ENCODE measurements at regions not wholly inside any gene's neighbourhood (a gene's known extent, or its start where the extent isn't known, plus 50 kb on each side); places are given as distances from the start of the nearest gene placed in this dataset.

GRCh38 chr4:129378364-129378763 lies 282.4 kb downstream of the C4orf33 start:
- no peak for ATAC-seq
- 23% methylated on average over 3 of the region's 3 CpGs for WGBS (ENCODE audit: insufficient coverage, low coverage, low lambda C conversion rate, missing lambda C conversion rate)

GRCh38 chr4:129379429-129379828 lies 283.5 kb downstream of the C4orf33 start:
- Histone ChIP-seq H3K27ac (no peak overlapping the region), H3K4me3 (no peak overlapping the region), H3K36me3 (no peaks in the 10 kb centered on the region), H3K4me1 (no peaks in the 10 kb centered on the region), H3K9me3 (no peaks in the 10 kb centered on the region), H3K27me3 (no peaks in the 10 kb centered on the region)
- ATAC-seq (no peak), DNase-seq (no peak)
- TF ChIP-seq, protein P1, sequence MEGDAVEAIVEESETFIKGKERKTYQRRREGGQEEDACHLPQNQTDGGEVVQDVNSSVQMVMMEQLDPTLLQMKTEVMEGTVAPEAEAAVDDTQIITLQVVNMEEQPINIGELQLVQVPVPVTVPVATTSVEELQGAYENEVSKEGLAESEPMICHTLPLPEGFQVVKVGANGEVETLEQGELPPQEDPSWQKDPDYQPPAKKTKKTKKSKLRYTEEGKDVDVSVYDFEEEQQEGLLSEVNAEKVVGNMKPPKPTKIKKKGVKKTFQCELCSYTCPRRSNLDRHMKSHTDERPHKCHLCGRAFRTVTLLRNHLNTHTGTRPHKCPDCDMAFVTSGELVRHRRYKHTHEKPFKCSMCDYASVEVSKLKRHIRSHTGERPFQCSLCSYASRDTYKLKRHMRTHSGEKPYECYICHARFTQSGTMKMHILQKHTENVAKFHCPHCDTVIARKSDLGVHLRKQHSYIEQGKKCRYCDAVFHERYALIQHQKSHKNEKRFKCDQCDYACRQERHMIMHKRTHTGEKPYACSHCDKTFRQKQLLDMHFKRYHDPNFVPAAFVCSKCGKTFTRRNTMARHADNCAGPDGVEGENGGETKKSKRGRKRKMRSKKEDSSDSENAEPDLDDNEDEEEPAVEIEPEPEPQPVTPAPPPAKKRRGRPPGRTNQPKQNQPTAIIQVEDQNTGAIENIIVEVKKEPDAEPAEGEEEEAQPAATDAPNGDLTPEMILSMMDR (IDR thresholded peaks at IDR 0.05) = no peak
- no peak for TF ChIP-seq POLR2A (IDR thresholded peaks at IDR 0.05)
- intact Hi-C loops (cut with DNase I) = no loop called here
- 33% methylated on average over 2 of the region's 2 CpGs for WGBS (ENCODE audit: insufficient coverage, low coverage, low lambda C conversion rate, missing lambda C conversion rate)

More at GRCh38 chr4:129378364-129378763, 282.4 kb downstream of the C4orf33 start:
- H3K27ac ChIP-seq = no peak overlapping the region
- no peaks in the 10 kb centered on the region for H3K36me3 ChIP-seq
- DNase-seq = no peak
- H3K4me1 ChIP-seq = no peaks in the 10 kb centered on the region
- intact Hi-C loops (cut with DNase I) = no loop called here
- no peak for TF ChIP-seq POLR2A (IDR thresholded peaks at IDR 0.05)
- TF ChIP-seq, protein P1 (IDR thresholded peaks at IDR 0.05) = no peak
- H3K4me3 ChIP-seq = no peak overlapping the region
- no peaks in the 10 kb centered on the region for H3K27me3 ChIP-seq
- no peaks in the 10 kb centered on the region for H3K9me3 ChIP-seq

- TF ChIP-seq POLR2A (IDR thresholded peaks at IDR 0.05) = no peak
- TF ChIP-seq, protein P1 (IDR thresholded peaks at IDR 0.05) = no peak
- DNase-seq (no peak), ATAC-seq (no peak)
- intact Hi-C loops (cut with DNase I) = no loop called here
- WGBS (ENCODE audit: insufficient coverage, low coverage, low lambda C conversion rate, missing lambda C conversion rate) = 47% methylated on average over 1 of the region's 1 CpG
- H3K9me3 ChIP-seq = no peaks in the 10 kb centered on the region
- no peak overlapping the region for H3K27ac ChIP-seq
- H3K36me3 ChIP-seq = no peaks in the 10 kb centered on the region
- no peaks in the 10 kb centered on the region for H3K27me3 ChIP-seq
- H3K4me1 ChIP-seq = no peaks in the 10 kb centered on the region
- H3K4me3 ChIP-seq = no peak overlapping the region
Observed at GRCh38 chr4:129384974-129385373, 289.0 kb downstream of the C4orf33 start.

DNA sequence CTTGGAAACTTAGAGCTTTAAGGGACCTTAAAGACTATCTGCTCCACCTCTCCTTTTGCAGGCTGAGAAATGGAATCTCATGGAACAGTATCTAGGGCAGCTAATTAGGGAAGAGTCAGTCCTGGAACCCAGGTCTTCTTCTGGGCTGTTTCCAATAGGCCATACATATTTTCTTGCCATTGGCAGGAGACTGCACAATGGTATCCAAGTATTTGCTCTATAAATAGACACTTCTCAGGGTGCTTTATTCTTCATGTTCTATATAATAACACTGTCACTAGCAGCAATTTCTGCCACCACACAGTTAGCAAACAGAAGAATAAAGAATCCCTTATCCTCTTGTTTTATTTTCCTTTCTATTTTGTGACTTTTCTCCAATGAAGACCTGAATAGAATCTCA lies 291.7 kb downstream of the C4orf33 start:
- no peaks in the 10 kb centered on the region for H3K36me3 ChIP-seq
- no peaks in the 10 kb centered on the region for H3K9me3 ChIP-seq
- H3K27ac ChIP-seq = no peak overlapping the region
- no peak overlapping the region for H3K4me3 ChIP-seq
- H3K4me1 ChIP-seq = no peaks in the 10 kb centered on the region
- no peaks in the 10 kb centered on the region for H3K27me3 ChIP-seq
- ATAC-seq = no peak
- DNase-seq = no peak
- intact Hi-C loops (cut with DNase I) = no loop called here
- TF ChIP-seq, protein P1 (IDR thresholded peaks at IDR 0.05) = no peak
- TF ChIP-seq POLR2A (IDR thresholded peaks at IDR 0.05) = no peak

DNA sequence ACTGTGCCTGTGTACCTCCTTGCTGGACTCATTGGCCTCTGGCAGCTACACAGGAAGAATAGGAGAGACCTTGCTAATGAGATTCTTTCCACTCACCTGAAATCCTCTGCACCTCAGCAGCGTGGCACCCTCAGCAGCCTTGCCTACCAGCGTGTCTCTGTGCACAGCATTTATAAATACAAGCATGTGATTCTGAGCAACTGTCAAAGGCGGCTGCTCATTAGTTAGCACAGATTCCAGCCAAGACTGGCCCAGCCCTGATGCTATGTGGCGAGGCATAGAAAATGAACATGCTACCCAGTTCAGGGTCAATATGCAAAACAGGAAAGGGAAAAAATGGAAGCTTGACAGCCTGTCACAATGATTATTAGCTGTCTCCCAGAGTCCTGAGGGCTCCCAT lies 298.0 kb downstream of the C4orf33 start:
- H3K36me3 ChIP-seq = no peaks in the 10 kb centered on the region
- no peak overlapping the region for H3K4me3 ChIP-seq
- 60% methylated on average over 4 of the region's 4 CpGs for WGBS (ENCODE audit: insufficient coverage, low coverage, low lambda C conversion rate, missing lambda C conversion rate)
- ATAC-seq (no peak), DNase-seq (no peak)
- TF ChIP-seq POLR2A (IDR thresholded peaks at IDR 0.05) = no peak
- TF ChIP-seq, protein P1 (IDR thresholded peaks at IDR 0.05) = no peak
- intact Hi-C loops (cut with DNase I) = no loop called here
- H3K9me3 ChIP-seq = no peaks in the 10 kb centered on the region
- no peaks in the 10 kb centered on the region for H3K4me1 ChIP-seq
- no peak overlapping the region for H3K27ac ChIP-seq
- H3K27me3 ChIP-seq = no peaks in the 10 kb centered on the region

Measured in right lobe of liver (tissue), 6 donors.